H9 (cell line): ENCODE measurements at regions not wholly inside any gene's neighbourhood (a gene's known extent, or its start where the extent isn't known, plus 50 kb on each side); places are given as distances from the start of the nearest gene placed in this dataset.

ENCODE experiments used
- DNase-seq: peaks from one replicate; pipeline ENCODE4 v3.0.0-alpha.2; 2017
- H2AFZ ChIP-seq: one replicate; pipeline ENCODE4 v1.6.1; 2013; ENCODE audit warnings: mild to moderate bottlenecking, low read length, control low read depth, moderate library complexity
- H2AK5ac ChIP-seq: 2 replicates; pipeline ENCODE4 v1.6.1; 2013; ENCODE audit warnings: low read length, control low read depth, mixed read lengths; ENCODE audit not compliant: insufficient read length
- H2BK120ac ChIP-seq: one replicate; pipeline ENCODE4 v1.6.1; 2013; ENCODE audit warnings: low read depth, mild to moderate bottlenecking, low read length, control low read depth, inconsistent platforms; ENCODE audit not compliant: poor library complexity, severe bottlenecking
- H2BK12ac ChIP-seq: 2 replicates; pipeline ENCODE4 v1.6.1; 2013; ENCODE audit warnings: low read length, control low read depth, mixed read lengths, low read depth; ENCODE audit not compliant: insufficient read length
- H2BK15ac ChIP-seq: 2 replicates; pipeline ENCODE4 v1.6.1; 2013; ENCODE audit warnings: low read depth, low read length, control low read depth
- H2BK20ac ChIP-seq: one replicate; pipeline ENCODE4 v1.6.1; 2013; ENCODE audit warnings: low read depth, mild to moderate bottlenecking, low read length, control low read depth, inconsistent platforms; ENCODE audit not compliant: poor library complexity, severe bottlenecking
- H2BK5ac ChIP-seq: 2 replicates; pipeline ENCODE4 v1.6.1; 2013; ENCODE audit warnings: low read length, control low read depth, mixed read lengths; ENCODE audit not compliant: insufficient read length
- H3K14ac ChIP-seq: 2 replicates; pipeline ENCODE4 v1.6.1; 2013; ENCODE audit warnings: low read length, control low read depth; ENCODE audit not compliant: insufficient read depth
- H3K18ac ChIP-seq: 2 replicates; pipeline ENCODE4 v1.6.1; 2013; ENCODE audit warnings: low read depth, mild to moderate bottlenecking, mixed read lengths, low read length, control low read depth; ENCODE audit not compliant: insufficient read length
- H3K23ac ChIP-seq: 2 replicates; pipeline ENCODE4 v1.6.1; 2013; ENCODE audit warnings: low read length, control low read depth, mixed read lengths, low read depth; ENCODE audit not compliant: insufficient read length
- H3K23me2 ChIP-seq: 2 replicates; pipeline ENCODE4 v1.6.1; 2013; ENCODE audit warnings: low read depth, mild to moderate bottlenecking, mixed read lengths, low read length, control low read depth; ENCODE audit not compliant: insufficient read length, poor library complexity, severe bottlenecking
- H3K27ac ChIP-seq: 2 replicates; pipeline ENCODE4 v1.5.1; 2013; ENCODE audit warnings: low read length, control low read depth, mixed read lengths, low read depth; ENCODE audit not compliant: insufficient read length
- H3K27me3 ChIP-seq: 2 replicates; pipeline ENCODE4 v1.6.1; 2013; ENCODE audit warnings: low read length, control low read depth, inconsistent platforms; ENCODE audit not compliant: insufficient read depth
- H3K4ac ChIP-seq: 2 replicates; pipeline ENCODE4 v1.6.1; 2013; ENCODE audit warnings: low read depth, mild to moderate bottlenecking, control low read depth, inconsistent platforms, low read length, moderate library complexity
- H3K4me1 ChIP-seq: 2 replicates; pipeline ENCODE4 v1.6.1; 2013; ENCODE audit warnings: low read length, control low read depth, inconsistent platforms; ENCODE audit not compliant: insufficient read depth
- H3K4me2 ChIP-seq: 2 replicates; pipeline ENCODE4 v1.6.1; 2013; ENCODE audit warnings: low read length, control low read depth, mixed read lengths; ENCODE audit not compliant: insufficient read length, insufficient read depth
- H3K56ac ChIP-seq: 2 replicates; pipeline ENCODE4 v1.6.1; 2013; ENCODE audit warnings: low read depth, mild to moderate bottlenecking, mixed read lengths, low read length, control low read depth; ENCODE audit not compliant: insufficient read length
- H3K79me1 ChIP-seq: 2 replicates; pipeline ENCODE4 v1.6.1; 2013; ENCODE audit warnings: low read depth, mild to moderate bottlenecking, moderate library complexity, low read length, control low read depth, inconsistent platforms; ENCODE audit not compliant: insufficient read depth, poor library complexity, severe bottlenecking
- H3K79me2 ChIP-seq: 2 replicates; pipeline ENCODE4 v1.6.1; 2013; ENCODE audit warnings: low read length, control low read depth, inconsistent platforms; ENCODE audit not compliant: insufficient read depth
- H3K9ac ChIP-seq: 2 replicates; pipeline ENCODE4 v1.6.1; 2013; ENCODE audit warnings: low read length, control low read depth, mixed read lengths; ENCODE audit not compliant: insufficient read length; ENCODE audit errors: extremely low read depth
- H3K9me3 ChIP-seq: one replicate; pipeline ENCODE4 v1.6.1; 2013; ENCODE audit warnings: low read depth, low read length, inconsistent platforms; ENCODE audit not compliant: control insufficient read depth
- H3T11ph ChIP-seq: one replicate; pipeline ENCODE4 v1.6.1; 2013; ENCODE audit warnings: mild to moderate bottlenecking, low read length, control low read depth, inconsistent platforms
- H4K20me1 ChIP-seq: one replicate; pipeline ENCODE4 v1.6.1; 2013; ENCODE audit not compliant: control insufficient read depth, insufficient read length, insufficient read depth
- H4K5ac ChIP-seq: 2 replicates; pipeline ENCODE4 v1.6.1; 2013; ENCODE audit warnings: low read depth, mild to moderate bottlenecking, mixed read lengths, low read length, control low read depth; ENCODE audit not compliant: insufficient read length
- H4K8ac ChIP-seq: replicated peaks from 2 replicates; pipeline ENCODE4 v1.6.1; 2013; ENCODE audit warnings: low read length, control low read depth, mixed read lengths, low read depth; ENCODE audit not compliant: insufficient read length
- H4K91ac ChIP-seq: 2 replicates; pipeline ENCODE4 v1.6.1; 2013; ENCODE audit warnings: low read depth, mild to moderate bottlenecking, moderate library complexity, mixed read lengths, low read length, control low read depth; ENCODE audit not compliant: insufficient read length
- H3K27ac Mint-ChIP-seq, 3 experiments: 2 replicates in 2 of 3; 3 replicates in 1 of 3; pipeline ENCODE4 v1.8.0; 2020 to 2021; ENCODE audit warnings: mixed read lengths in 3 of 3, mild to moderate bottlenecking in 1 of 3, moderate library complexity in 1 of 3
- H3K27me3 Mint-ChIP-seq: 2 replicates; pipeline ENCODE4 v1.8.0; 2021; ENCODE audit warnings: low read depth, mild to moderate bottlenecking, moderate library complexity, mixed read lengths
- H3K36me3 Mint-ChIP-seq, 3 experiments: 2 replicates in 2 of 3; 3 replicates in 1 of 3; pipeline ENCODE4 v1.8.0; 2020 to 2021; ENCODE audit warnings: low read depth in 3 of 3, mixed read lengths in 3 of 3; ENCODE audit not compliant: insufficient read depth in 1 of 3
- H3K4me1 Mint-ChIP-seq, 2 experiments: 2 replicates each; pipeline ENCODE4 v1.8.0; 2020; ENCODE audit warnings: mixed read lengths in 2 of 2
- H3K4me3 Mint-ChIP-seq, 2 experiments: 2 replicates in 1 of 2; 3 replicates in 1 of 2; pipeline ENCODE4 v1.8.0; 2020 to 2021; ENCODE audit warnings: mild to moderate bottlenecking in 2 of 2, mixed read lengths in 2 of 2, moderate library complexity in 1 of 2
- H3K9me3 Mint-ChIP-seq, 2 experiments: 2 replicates in 1 of 2; 3 replicates in 1 of 2; pipeline ENCODE4 v1.8.0; 2020; ENCODE audit warnings: mild to moderate bottlenecking in 2 of 2, mixed read lengths in 2 of 2, moderate library complexity in 1 of 2
- CTCF ChIP-seq: fragments of 200-600 bp; sonication (generic); conservative IDR thresholded peaks from 3 replicates; pipeline ENCODE4 v1.8.0; 2021; ENCODE audit warnings: antibody characterized with exemption, mild to moderate bottlenecking
- WGBS: extraction: QIAGEN DNeasy Blood & Tissue Kit; methylation state at CpG from one replicate; pipeline ENCODE4 v1.1.7; 2013; ENCODE audit warnings: missing lambda C conversion rate, low lambda C conversion rate, mixed read lengths; ENCODE audit not compliant: insufficient read length; ENCODE audit errors: extremely low coverage; 5-methylcytosine and 5-hydroxymethylcytosine counted together

DNA sequence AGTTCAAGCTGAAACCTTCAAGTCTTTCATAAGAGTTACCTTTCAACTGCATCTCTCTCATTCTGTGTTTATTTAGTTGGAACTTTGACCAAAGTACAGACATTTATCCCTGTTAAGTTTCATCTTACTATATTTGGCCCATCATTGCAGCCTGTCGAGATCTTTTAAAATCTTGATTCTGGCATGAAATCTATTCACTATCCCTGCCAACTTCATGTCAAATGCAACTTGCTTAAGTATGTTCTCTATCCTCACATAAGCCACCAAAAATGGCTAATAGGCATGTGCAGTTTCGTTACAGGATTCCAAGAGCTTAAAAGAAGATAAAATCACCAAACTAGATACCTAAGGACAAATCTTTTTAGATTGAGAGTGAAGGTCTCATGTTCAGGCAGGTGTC, 117.5 kb upstream of the KCNQ5 start:
- Histone ChIP-seq H3K14ac (no peak overlapping the region), H3K23ac (no peak overlapping the region), H3K56ac (no peak overlapping the region), H3K79me2 (no peaks in the 10 kb centered on the region), H3K4me2 (no peak overlapping the region), H3K23me2 (no peaks in the 10 kb centered on the region), H2AFZ (no peak overlapping the region), H2AK5ac (no peak overlapping the region), H3K4ac (no peak overlapping the region), H4K91ac (no peak overlapping the region), H3T11ph (no peak overlapping the region), H2BK12ac (no peak overlapping the region), H2BK15ac (no peak overlapping the region), H4K5ac (no peak overlapping the region), H3K4me1 (no peaks in the 10 kb centered on the region), H3K18ac (no peak overlapping the region), H2BK120ac (no peak overlapping the region), H4K8ac (no peak overlapping the region), H3K79me1 (no peaks in the 10 kb centered on the region), H3K27ac (no peak overlapping the region), H3K9me3 (no peaks in the 10 kb centered on the region), H2BK20ac (no peak overlapping the region), H3K9ac (no peak overlapping the region), H4K20me1 (no peaks in the 10 kb centered on the region), H2BK5ac (no peak overlapping the region), H3K27me3 (no peaks in the 10 kb centered on the region)
- H3K27me3 Mint-ChIP-seq, result no peaks in the 10 kb centered on the region
- H3K36me3 Mint-ChIP-seq, result no peaks in the 10 kb centered on the region; a peak in 1 of 7 replicates
- H3K9me3 Mint-ChIP-seq, result no peaks in the 10 kb centered on the region
- no peak for TF ChIP-seq CTCF
- H3K4me1 Mint-ChIP-seq, result no peaks in the 10 kb centered on the region
- H3K4me3 Mint-ChIP-seq, result no peak overlapping the region
- H3K27ac Mint-ChIP-seq, result no peak overlapping the region
- DNase-seq, result no peak
- no CpG with 5 or more reads among the region's 2 CpGs for WGBS
